ENCODE measurements at regions not wholly inside any gene's neighbourhood (a gene's known extent, or its start where the extent isn't known, plus 50 kb on each side); places are given as distances from the start of the nearest gene placed in this dataset.

GRCh38 chr10:120641695-120642094, 184.7 kb downstream of the PLPP4 start:
- no peak for TF ChIP-seq CTCF (IDR thresholded peaks at IDR 0.05; ENCODE audit: extremely low read depth, missing control alignments)
- no peak for DNase-seq (ENCODE audit: low spot score)

- TF ChIP-seq CTCF (IDR thresholded peaks at IDR 0.05; ENCODE audit: extremely low read depth, missing control alignments): no peak
- no peak for DNase-seq (ENCODE audit: low spot score)
Measured at GRCh38 chr10:120643351-120643750, 186.3 kb downstream of the PLPP4 start.

GRCh38 chr10:120644556-120645410, 187.8 kb downstream of the PLPP4 start:
- TF ChIP-seq CTCF (IDR thresholded peaks at IDR 0.05; ENCODE audit: extremely low read depth, missing control alignments): no peak
- DNase-seq (ENCODE audit: low spot score): no peak

GRCh38 chr10:120646159-120646732, 189.2 kb downstream of the PLPP4 start:
- no peak for TF ChIP-seq CTCF (IDR thresholded peaks at IDR 0.05; ENCODE audit: extremely low read depth, missing control alignments)
- DNase-seq (ENCODE audit: low spot score): no peak

GRCh38 chr10:120646738-120647456, 189.9 kb downstream of the PLPP4 start:
- no peak for TF ChIP-seq CTCF (IDR thresholded peaks at IDR 0.05; ENCODE audit: extremely low read depth, missing control alignments)
- no peak for DNase-seq (ENCODE audit: low spot score)

GRCh38 chr10:120650705-120651399, 193.8 kb downstream of the PLPP4 start:
- TF ChIP-seq CTCF (IDR thresholded peaks at IDR 0.05; ENCODE audit: extremely low read depth, missing control alignments): no peak
- no peak for DNase-seq (ENCODE audit: low spot score)
